SKM-1 treated with dmso at 0.1 percent for 144 hours (cell line): ENCODE measurements at regions not wholly inside any gene's neighbourhood (a gene's known extent, or its start where the extent isn't known, plus 50 kb on each side); places are given as distances from the start of the nearest gene placed in this dataset.
A peak's percentile ranks its signal among the peaks of the same experiment; 100 is the strongest.
"Not testable (repeated sequence)": the region's sequence is repeated elsewhere in the genome, so short reads cannot be mapped to it uniquely, and the experiment has no call there.

Experiments used
- DNase-seq: peaks from one replicate; lab custom pipeline; 2025; ENCODE audit not compliant: unreplicated experiment; lab: John Stamatoyannopoulos, UW

DNA sequence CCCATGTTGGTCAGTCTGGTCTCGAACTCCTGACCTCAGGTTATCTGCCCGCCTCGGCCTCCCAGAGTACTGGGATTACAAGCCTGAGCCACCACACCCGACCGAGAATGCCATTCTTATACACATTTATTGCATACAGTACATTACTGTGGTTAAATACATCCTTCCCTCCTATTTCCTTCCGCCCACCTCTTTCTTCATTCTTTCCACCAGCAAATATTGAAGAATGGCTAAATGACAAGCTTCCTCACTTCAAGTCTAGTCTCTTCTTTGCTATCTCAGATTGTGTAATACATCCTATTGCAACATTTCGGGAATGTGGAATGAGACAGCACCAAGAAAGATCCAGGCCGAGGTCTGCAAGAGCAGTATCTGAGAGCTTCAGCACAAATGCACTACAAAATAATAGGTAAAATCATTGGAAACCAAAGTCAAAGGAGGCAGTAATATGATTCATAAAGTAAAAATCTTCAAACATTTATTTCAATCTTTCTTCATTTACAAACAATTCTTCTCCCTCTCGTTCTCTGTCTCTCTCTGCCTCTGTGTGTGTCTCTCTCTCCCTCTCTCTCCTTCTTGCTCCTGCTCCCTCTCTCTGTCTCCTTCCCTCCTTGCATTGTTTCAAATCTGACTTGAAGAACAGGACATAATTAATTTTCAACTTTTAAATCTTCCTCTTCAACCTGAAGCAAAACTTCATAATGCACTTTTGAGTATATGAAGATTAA lies 94.7 kb upstream of the TGFBR2 start:
- DNase-seq = peak; percentile 88

DNA sequence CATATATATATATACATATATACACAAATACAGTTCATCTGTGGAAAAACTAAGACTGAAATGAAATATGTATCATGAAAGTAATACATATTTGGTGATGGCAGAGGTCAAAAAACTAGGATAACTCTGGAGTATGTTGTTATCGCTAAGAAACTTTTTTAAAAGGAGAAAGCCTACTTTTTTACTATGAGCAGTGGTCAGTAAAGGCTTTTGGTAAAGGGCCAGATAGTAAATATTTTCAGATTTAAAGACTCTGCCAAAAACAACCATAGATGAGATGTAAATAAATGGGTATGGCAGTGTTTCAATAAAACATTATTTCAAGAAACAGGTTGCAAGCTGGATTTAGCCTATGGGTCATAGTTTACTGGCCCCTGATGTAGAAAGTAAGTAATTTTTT lies 93.8 kb upstream of the TGFBR2 start:
- DNase-seq = no peak

DNA sequence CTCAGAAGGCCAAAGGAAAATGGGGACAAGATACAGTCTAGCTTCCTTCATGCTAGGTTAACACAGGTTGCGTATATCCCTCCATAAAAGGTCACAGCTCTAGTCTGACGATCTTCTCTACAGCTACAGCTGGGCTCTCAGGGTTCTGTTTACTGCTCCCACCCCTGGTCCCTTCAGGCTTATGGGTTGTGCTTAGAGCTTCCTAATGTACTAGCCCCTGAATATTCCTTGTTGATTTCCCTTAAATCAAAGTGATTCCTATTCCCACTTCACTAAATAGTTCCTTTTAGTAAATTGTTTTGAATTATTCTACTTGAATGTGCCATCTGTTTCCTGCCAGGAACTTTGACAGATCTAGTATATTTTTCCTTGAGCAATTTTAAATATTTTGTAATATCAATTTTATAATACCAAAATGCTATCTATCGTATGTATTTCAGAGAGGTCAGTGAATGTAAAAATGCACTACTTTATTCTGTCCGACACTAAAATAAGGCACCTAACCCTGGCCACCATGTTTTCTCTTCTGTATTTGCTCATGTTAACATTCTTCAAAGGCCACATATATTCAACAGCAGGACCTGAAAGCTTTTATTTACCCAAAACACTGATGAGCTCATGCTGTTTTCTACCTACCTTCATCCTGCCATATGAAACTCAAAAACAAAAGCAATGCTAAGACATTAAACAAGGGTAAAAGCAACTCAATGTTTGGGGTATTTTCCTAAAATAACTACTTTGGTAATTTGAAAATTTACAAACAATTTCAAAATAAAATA lies 92.8 kb upstream of the TGFBR2 start:
- DNase-seq = no peak

DNA sequence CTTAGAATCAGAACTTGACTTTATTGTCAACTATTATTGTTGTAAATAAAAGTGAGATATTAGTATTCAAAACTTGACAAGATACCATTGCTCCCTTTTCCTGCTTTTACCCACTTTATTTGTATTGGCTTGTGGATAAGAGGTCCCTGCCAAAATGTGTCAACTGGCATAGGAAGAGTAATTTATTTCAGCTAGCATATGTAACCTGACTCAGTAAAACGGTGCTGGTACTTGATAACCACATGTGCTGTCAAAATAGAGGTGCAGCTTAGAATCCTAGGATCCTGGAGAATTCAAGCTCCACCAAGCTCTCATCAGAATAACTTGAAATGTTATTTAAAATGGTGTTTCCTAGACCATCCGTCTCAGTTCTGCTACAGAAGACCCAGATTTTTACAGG lies 90.2 kb upstream of the TGFBR2 start:
- DNase-seq = no peak

DNA sequence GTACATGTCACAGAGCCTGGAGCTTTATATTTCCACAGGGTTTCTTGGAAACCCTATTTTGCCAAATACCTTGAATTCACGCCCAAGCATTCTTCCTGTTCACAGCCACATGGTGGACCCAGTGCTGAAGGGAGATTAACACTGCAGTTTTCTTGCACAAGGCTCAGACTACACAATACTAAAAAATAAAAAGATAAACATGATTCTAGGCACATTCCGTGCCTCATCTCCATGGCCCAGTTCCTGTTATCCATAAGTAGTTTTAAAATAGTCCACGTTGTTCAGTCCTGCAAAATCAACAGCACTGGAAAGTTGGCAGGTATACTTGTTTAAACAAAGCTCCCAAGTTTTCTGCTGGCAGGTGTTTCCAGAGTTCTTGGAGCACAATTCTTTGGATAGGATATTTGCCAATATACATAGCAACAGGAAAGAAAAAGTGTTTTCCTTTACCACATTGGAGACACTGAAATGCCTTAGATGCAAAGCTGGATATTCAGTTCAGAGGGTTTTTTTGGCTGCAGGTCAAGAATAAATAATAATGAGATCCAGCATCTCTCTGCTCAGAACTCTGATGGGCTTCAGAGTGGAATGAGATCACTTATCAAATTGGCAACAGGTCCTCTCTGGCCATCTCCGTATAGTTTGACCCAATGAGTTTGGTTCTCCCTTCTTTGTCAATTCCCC lies 88.1 kb upstream of the TGFBR2 start:
- no peak for DNase-seq

DNA sequence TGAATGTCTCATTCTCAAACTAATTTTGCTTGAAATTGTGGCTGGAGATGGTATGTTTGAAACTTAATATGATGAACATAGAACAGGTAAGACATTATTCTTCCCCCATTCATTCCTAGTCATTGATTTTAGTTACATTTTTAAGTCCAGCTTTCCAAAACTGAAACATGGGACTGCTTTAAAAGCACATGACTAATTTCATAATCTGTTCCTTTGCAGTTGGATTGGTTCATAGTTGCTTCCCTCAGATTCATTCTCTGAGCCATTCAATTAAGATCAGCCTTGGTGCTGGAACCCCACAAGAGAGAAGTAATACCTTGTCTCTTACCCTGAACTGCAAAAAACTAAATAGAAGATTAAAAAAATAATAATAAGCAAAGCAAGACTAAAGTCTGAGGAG lies 87.5 kb upstream of the TGFBR2 start:
- no peak for DNase-seq

DNA sequence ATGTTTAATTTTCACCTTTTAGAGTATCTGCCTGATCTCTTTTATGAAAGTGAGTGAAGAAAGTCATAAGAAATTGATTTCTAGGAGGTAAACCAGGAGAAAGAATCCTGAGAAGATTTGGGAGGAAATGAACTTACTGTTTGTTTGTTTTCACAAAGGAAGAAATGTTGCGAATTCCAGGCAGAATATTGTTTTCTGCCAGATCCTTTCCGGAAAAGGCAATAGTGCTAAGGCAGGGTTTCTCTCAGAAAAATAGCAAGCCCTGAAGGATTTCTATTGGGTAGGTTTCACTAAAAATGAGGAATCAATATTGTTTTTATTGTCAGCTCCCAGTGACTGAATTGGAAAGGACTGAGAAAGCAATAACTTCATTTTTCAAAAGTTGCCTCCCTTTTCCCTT lies 85.7 kb upstream of the TGFBR2 start:
- DNase-seq = no peak

DNA sequence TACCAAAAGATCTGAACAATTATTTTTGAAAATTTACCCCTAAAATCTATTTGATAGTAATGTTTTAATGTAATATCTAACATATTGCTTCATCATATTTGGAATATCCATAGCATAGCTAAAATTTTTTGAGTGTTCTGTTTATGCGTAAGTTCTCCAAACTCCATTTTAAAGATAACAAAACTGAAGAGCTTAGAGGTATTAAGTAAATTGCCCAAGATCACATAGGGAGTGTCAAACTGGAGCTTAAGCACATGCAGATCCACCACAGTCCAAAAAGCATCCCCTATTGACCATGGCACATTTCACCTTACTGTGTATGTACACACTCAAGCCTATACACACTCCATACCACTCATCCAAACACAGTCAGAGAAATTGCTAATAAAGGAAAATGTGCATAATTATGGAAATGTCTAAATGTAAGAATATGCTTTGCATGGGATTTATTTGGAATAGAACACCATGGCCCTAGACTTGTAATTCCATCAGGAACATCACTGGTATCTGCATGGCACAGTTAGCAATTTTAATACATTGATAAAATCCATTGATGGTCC lies 85.2 kb upstream of the TGFBR2 start:
- DNase-seq = no peak

DNA sequence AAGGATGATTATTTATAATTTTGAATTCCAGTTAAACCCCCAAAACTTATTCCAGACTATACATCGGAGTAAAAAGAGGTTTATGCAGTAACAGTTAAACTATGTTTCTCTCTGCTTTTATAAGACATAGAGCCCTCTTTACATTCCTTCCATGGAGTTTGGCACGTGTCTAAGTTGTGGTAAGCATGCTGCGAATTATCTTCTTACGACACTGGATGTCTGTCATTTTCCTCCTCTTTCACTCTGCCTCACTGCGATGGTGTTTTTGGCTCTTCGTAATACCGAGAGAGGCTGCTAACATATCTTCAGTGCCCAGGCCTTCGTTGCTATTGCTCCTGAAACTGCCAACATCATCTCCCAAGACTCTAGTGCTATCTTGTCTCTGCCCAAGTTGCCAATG lies 83.9 kb upstream of the TGFBR2 start:
- no peak for DNase-seq

DNA sequence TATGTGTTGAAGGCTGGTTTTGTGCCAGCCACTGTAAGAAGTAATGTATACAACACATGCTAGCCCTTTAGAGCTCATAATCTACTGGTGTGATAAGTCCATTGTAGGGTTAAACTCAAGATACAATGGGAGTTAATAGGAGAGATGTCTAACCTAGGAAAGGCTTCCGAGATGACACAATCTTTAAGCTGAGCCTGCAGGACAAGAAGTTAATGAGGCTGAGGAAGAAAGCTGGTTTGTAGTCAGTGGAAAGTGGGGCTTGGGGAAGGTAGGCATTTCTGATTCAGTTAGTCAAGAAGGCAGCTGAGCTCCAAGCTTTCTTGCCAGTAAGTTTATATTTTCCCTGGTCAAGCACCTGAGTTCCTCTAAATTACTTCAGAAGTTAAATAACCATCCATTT lies 83.0 kb upstream of the TGFBR2 start:
- DNase-seq = no peak

DNA sequence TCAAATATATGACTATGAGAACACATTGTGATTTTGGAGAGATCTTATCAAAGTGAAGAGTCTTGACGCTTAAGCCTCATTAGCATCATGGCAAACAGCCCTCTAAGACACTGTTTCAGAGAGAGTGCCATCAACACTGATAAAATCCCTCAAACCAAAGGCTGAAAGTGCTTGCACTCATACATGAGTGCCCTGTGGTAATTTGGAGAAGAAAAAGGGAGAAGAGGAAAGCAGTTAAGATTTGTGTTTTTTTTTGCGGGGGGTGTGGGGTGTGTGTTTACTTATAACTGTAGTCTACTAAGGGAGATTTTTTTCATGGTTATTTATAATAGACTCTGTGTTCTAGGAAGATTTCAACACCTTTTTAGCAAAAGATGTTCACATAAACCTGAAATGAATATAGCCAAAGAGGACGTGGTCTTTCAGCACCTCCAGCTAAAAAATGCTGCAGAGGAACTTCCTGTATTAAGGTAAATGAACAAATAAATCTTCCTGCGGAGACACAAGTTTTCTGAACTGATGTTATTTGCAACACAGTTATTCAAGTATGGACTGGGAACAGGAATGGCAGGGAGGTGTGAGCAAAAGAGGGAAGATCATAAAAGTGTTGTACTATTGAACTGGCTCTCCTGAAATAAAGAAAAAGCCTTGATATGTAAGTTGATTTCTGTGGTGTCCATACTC lies 81.9 kb upstream of the TGFBR2 start:
- no peak for DNase-seq

DNA sequence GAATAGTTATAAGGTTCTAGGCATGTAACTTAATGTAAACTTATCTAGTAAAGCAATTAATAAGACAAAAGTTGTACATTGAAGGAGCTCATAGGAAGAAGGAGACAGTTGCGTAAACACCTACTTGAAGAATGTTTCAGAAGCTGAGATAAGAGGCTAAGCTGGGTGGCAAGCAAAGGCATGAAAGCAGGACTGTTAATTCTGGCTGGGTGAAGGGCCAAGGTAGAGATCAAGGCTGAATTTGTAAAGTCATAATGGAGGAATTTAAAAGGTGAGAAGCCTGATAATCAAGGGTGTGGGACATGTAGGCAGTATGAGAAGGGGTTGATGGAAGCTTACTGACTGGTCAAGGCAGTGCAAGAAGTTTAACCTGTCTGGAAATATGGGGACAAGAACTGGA lies 80.4 kb upstream of the TGFBR2 start:
- DNase-seq = no peak

DNA sequence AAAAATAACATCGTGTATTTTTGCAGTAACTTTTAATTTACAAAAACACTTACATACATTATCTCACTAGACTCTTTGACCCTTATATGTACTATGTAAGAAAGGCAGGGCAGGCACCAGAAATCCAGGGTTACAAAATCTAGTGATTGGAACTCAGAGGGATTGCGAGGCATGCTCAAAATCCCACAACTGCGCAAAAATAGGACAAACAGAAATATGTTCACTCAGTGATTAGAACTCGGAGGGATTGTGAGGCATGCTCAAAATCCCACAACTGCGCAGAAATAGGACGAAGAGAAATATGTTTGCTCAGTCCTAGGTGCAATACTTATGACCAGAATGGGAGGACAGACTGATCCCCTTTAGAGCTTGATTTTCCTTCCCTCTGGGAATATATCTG lies 79.2 kb upstream of the TGFBR2 start:
- no peak for DNase-seq

DNA sequence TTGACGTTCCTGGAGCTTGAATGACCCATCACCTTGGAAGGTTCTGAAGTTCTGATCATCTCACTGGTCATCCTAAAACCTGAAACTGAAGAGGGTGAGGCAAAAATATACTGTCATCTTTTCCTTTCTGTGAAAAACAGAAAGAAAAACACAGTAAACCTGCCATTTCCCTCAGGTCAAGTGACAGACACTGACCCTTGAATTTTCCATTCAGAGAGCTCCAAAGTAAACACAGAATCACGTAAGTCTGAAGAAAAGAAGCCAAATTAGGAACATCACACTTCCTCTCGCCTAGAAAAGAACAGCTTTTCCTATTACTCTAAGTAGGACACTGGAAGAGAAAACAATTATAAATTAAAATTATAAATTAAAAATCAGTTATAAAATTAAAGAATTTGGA lies 78.7 kb upstream of the TGFBR2 start:
- DNase-seq = no peak

DNA sequence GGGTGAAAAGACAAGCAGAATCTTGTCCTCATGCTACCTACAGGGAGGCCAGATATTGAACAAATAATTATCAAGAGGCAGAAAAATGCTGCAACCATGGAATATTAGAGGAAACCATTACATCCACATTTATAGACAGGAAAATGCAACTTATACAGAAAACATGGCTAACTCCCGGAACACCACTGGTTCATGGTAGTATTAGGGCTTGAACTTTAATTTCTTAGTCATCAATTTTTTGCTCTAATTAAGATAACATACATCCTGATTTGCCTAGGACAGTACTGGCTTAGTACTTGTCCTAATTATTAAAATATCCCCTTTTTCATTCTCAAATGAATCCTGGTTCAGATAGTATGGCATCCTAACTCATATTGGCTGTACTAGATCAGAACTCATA lies 76.3 kb upstream of the TGFBR2 start:
- DNase-seq = no peak

DNA sequence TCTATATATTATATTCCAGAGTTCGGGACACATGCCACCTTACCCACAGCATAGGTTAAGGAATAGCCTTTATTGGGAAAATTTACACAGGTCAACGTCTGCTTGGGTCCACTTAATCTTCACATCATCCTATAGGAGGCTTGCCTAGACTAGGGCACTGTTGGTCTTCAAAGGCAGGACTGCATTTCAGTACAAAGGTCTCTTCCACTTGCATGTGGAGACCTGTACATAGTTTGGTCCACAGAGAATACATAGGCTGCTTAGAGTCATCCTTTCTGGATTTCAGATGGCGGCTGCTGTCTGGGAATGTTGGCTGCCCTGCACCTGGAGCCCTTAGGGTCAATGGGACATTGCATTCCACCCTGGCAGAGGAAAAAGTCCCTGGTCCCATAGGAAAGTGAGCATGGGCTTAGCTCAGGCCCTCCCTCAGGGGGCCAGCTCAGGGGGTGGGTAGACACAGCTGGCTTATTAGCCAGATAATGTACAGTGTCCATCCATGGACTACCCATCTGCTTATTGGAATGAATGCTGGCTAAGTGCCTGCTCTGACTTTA lies 75.3 kb upstream of the TGFBR2 start:
- no peak for DNase-seq

DNA sequence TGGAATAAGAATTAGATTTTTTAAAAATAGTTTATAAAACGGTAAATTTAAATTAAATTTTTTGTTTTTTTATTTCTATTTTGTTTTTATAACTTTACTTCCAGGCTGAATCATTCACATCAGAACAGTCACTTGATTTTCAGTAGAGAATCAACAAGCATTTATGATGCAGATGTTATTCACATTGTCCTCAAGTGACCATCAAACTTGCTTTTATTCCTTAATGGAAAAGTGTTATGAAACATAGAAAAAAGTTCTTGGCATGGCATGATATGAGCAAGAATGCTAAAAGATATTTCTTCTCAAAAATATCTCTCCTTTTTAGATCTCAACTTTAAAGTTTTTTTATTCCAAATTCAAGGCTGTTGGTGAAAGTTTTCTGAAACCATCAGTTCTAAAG lies 70.9 kb upstream of the TGFBR2 start:
- no peak for DNase-seq

DNA sequence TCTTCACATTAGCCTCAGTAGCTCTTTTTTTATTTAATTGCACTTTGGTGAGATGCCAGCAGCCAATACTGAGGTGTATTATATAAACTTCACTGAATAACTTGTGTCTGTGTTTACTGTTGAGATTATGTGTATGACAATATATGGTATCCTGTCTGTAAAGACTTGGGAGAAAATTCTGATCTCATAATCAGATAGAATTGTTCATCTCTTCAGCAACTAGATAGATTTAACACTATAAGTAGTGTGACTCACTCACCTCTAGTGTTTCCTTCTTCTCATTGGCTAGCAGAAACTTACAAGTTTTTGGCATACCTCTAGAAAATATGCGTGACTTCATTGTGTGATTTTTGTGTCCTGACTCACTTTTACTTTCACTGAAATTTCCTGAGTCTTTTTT lies 67.6 kb upstream of the TGFBR2 start:
- DNase-seq = no peak

DNA sequence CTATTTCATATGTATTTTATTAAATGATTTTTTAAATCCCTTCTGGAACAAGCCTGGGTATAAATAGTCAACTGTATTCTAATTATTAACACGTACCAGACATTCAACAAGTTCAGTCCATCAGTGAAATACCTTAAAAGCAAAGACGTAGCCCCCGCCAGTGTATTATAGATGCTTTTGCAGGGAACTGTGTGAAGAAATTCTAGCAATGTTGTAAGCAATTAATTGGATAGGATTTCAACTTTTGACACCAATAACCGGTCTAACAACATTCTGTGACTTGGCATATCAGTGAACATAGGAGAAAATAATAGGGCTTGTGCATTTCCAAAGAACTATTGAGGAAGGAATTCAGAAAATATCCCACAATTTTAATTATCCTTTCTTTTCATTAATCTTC lies 67.2 kb upstream of the TGFBR2 start:
- DNase-seq = no peak

DNA sequence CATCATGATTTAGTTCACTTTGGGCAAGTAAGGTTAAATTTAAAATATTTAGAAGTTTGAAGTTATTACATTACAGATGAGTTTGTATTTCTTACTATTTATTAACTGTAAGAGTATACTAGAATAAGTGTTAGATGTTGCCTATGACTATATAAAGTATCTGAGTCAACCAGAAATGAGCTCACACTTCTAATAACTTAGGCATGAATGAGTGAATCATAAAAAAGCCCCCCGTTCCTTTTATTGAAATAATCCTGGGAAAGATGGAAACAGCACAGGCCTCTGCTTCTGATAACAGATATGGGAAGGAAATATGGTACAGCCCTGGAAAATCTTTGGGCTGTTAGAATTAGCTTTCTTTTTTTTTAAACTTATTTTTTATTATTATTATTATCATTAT lies 66.6 kb upstream of the TGFBR2 start:
- DNase-seq = no peak

DNA sequence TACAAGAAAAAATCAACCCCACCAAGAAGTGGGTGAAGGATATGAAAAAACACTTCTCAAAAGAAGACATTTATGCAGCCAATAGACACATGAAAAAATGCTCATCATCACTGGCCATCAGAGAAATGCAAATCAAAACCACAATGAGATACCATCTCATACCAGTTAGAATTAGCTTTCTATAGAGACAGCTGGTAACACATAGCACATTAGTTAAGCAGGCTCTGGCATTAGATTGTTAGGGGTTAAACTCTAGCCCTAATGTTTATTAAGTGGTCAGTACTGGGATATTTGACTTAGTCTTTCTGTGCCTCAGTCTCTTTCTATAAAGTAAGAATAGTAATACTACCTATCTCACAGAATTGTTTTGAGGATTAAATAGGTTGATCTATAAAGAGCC lies 65.2 kb upstream of the TGFBR2 start:
- not testable (repeated sequence) for DNase-seq
